ENCODE measurements at regions not wholly inside any gene's neighbourhood (a gene's known extent, or its start where the extent isn't known, plus 50 kb on each side); places are given as distances from the start of the nearest gene placed in this dataset.
A peak's percentile ranks its signal among the peaks of the same experiment; 100 is the strongest.

- no peak for DNase-seq (ENCODE audit: low read depth)
- no peak for TF ChIP-seq CTCF (conservative IDR thresholded peaks at IDR 0.05; ENCODE audit: low read length)
- no peak overlapping the region for H3K4me3 ChIP-seq (ENCODE audit: low read length)
Observed at GRCh38 chr14:34119107-34119858, 168.4 kb upstream of the EGLN3 start.

- no peak for TF ChIP-seq CTCF (conservative IDR thresholded peaks at IDR 0.05; ENCODE audit: low read length)
- no peak overlapping the region for H3K4me3 ChIP-seq (ENCODE audit: low read length)
Observed at GRCh38 chr14:34113991-34114390, 163.1 kb upstream of the EGLN3 start.

GRCh38 chr14:34113005-34113511 lies 162.2 kb upstream of the EGLN3 start:
- no peak overlapping the region for H3K4me3 ChIP-seq (ENCODE audit: low read length)
- no peak for TF ChIP-seq CTCF (conservative IDR thresholded peaks at IDR 0.05; ENCODE audit: low read length)
- peak; percentile 71 for DNase-seq (ENCODE audit: low read depth)

More at GRCh38 chr14:34113991-34114390, 163.1 kb upstream of the EGLN3 start:
- no peak for DNase-seq (ENCODE audit: low read depth)

- TF ChIP-seq CTCF (conservative IDR thresholded peaks at IDR 0.05; ENCODE audit: low read length) = no peak
- no peak for DNase-seq (ENCODE audit: low read depth)
- H3K4me3 ChIP-seq (ENCODE audit: low read length) = no peak overlapping the region
Observed at GRCh38 chr14:34111953-34112352, 161.1 kb upstream of the EGLN3 start.

- no peak for TF ChIP-seq CTCF (conservative IDR thresholded peaks at IDR 0.05; ENCODE audit: low read length)
- H3K4me3 ChIP-seq (ENCODE audit: low read length) = no peak overlapping the region
- DNase-seq (ENCODE audit: low read depth) = no peak
Observed at GRCh38 chr14:34111505-34111904, 160.6 kb upstream of the EGLN3 start.

- H3K4me3 ChIP-seq (ENCODE audit: low read length) = no peak overlapping the region
- no peak for DNase-seq (ENCODE audit: low read depth)
- no peak for TF ChIP-seq CTCF (conservative IDR thresholded peaks at IDR 0.05; ENCODE audit: low read length)
Observed at GRCh38 chr14:34110531-34110930, 159.7 kb upstream of the EGLN3 start.

- no peak for TF ChIP-seq CTCF (conservative IDR thresholded peaks at IDR 0.05; ENCODE audit: low read length)
- no peak for DNase-seq (ENCODE audit: low read depth)
- no peak overlapping the region for H3K4me3 ChIP-seq (ENCODE audit: low read length)
Observed at GRCh38 chr14:34107441-34107840, 156.6 kb upstream of the EGLN3 start.
